Ishikawa (cell line): ENCODE measurements at regions not wholly inside any gene's neighbourhood (a gene's known extent, or its start where the extent isn't known, plus 50 kb on each side); places are given as distances from the start of the nearest gene placed in this dataset.

Experiments
- CEBPB ChIP-seq: IDR thresholded peaks from 2 replicates; pipeline ENCODE4 v1.6.1; 2012
- CREB1 ChIP-seq: IDR thresholded peaks from 2 replicates; pipeline ENCODE4 v1.6.1; 2012; ENCODE audit warnings: low read depth
- EGR1 ChIP-seq: IDR thresholded peaks from 2 replicates; pipeline ENCODE4 v1.6.1; 2012
- EP300 ChIP-seq: IDR thresholded peaks from 2 replicates; pipeline ENCODE4 v1.6.1; 2012; ENCODE audit warnings: borderline replicate concordance
- FOXM1 ChIP-seq: IDR thresholded peaks from 2 replicates; pipeline ENCODE4 v1.6.1; 2012; ENCODE audit warnings: low read depth, borderline replicate concordance
- NFIC ChIP-seq: IDR thresholded peaks from 2 replicates; pipeline ENCODE4 v1.6.1; 2012
- RAD21 ChIP-seq: IDR thresholded peaks from 2 replicates; pipeline ENCODE4 v1.6.1; 2012; ENCODE audit warnings: low read depth
- TAF1 ChIP-seq: IDR thresholded peaks from 2 replicates; pipeline ENCODE4 v1.6.1; 2012; ENCODE audit warnings: low read depth, mild to moderate bottlenecking
- TCF12 ChIP-seq: IDR thresholded peaks from 2 replicates; pipeline ENCODE4 v1.6.1; 2012; ENCODE audit warnings: low read depth
- TEAD4 ChIP-seq: IDR thresholded peaks from 2 replicates; pipeline ENCODE4 v1.6.1; 2012
- YY1 ChIP-seq: IDR thresholded peaks from 2 replicates; pipeline ENCODE4 v1.6.1; 2012; ENCODE audit warnings: low read depth
- ZBTB7A ChIP-seq: IDR thresholded peaks from 2 replicates; pipeline ENCODE4 v1.6.1; 2012; ENCODE audit warnings: low read depth
- TF ChIP-seq, protein P1 (sequence below): IDR thresholded peaks from 2 replicates; pipeline ENCODE4 v1.6.1; 2012
- TF ChIP-seq, protein P2 (sequence below): IDR thresholded peaks from 2 replicates; pipeline ENCODE4 v1.6.1; 2012
- TF ChIP-seq, protein P3 (sequence below): IDR thresholded peaks from 2 replicates; pipeline ENCODE4 v1.6.1; 2012; ENCODE audit warnings: low read depth, mild to moderate bottlenecking

DNA sequence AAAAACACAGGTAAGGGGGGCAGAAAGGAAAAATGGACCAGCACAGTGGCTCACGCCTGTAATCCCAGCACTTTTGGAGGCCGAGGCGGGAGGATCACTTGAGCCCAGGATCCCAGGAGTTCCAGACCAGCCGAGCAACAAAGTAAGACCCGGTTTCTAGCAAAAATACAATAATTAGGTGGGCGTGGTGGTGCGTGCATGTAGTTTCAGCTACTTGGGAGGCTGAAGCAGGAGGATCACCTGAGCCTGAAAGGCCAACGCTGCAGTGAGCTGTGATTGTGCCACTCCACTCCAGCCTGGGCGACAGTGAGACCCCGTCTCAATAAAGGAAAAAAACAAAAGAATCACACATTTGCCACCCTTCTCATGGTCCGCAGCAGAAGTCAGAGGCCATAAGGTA is 519.4 kb downstream of the BRD1 start:
- no peak for TF ChIP-seq RAD21
- TF ChIP-seq, protein P1, sequence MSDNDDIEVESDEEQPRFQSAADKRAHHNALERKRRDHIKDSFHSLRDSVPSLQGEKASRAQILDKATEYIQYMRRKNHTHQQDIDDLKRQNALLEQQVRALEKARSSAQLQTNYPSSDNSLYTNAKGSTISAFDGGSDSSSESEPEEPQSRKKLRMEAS = no peak
- TF ChIP-seq EGR1 = no peak
- TF ChIP-seq YY1 = no peak
- TF ChIP-seq TCF12 = no peak
- TF ChIP-seq CEBPB = no peak
- TF ChIP-seq, protein P2, sequence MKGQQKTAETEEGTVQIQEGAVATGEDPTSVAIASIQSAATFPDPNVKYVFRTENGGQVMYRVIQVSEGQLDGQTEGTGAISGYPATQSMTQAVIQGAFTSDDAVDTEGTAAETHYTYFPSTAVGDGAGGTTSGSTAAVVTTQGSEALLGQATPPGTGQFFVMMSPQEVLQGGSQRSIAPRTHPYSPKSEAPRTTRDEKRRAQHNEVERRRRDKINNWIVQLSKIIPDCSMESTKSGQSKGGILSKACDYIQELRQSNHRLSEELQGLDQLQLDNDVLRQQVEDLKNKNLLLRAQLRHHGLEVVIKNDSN = no peak
- TF ChIP-seq EP300 = no peak

DNA sequence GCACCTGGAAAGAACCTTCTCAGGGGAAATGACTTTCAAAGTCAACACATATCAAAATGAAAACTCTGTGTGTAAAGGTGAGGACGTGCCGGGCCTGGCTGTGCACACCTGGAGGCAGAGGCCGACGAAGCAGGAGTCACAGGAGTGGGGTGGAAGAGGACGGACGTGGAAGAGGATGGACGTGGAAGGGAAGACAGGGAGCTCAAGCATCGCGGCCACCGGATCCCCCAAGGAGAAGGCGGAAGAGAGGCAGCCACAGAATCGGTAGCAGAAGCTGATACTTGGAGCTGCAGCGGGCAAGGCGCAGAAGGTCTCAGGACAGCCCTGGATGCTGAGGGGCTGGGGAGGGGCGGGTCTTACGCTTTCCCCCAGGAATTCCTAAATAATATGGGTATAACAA is 519.8 kb downstream of the BRD1 start:
- TF ChIP-seq CEBPB (no peak), EGR1 (no peak), TEAD4 (no peak), TCF12 (no peak), NFIC (no peak)
- TF ChIP-seq, protein P3, sequence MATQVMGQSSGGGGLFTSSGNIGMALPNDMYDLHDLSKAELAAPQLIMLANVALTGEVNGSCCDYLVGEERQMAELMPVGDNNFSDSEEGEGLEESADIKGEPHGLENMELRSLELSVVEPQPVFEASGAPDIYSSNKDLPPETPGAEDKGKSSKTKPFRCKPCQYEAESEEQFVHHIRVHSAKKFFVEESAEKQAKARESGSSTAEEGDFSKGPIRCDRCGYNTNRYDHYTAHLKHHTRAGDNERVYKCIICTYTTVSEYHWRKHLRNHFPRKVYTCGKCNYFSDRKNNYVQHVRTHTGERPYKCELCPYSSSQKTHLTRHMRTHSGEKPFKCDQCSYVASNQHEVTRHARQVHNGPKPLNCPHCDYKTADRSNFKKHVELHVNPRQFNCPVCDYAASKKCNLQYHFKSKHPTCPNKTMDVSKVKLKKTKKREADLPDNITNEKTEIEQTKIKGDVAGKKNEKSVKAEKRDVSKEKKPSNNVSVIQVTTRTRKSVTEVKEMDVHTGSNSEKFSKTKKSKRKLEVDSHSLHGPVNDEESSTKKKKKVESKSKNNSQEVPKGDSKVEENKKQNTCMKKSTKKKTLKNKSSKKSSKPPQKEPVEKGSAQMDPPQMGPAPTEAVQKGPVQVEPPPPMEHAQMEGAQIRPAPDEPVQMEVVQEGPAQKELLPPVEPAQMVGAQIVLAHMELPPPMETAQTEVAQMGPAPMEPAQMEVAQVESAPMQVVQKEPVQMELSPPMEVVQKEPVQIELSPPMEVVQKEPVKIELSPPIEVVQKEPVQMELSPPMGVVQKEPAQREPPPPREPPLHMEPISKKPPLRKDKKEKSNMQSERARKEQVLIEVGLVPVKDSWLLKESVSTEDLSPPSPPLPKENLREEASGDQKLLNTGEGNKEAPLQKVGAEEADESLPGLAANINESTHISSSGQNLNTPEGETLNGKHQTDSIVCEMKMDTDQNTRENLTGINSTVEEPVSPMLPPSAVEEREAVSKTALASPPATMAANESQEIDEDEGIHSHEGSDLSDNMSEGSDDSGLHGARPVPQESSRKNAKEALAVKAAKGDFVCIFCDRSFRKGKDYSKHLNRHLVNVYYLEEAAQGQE = no peak
- TF ChIP-seq, protein P1 = no peak

DNA sequence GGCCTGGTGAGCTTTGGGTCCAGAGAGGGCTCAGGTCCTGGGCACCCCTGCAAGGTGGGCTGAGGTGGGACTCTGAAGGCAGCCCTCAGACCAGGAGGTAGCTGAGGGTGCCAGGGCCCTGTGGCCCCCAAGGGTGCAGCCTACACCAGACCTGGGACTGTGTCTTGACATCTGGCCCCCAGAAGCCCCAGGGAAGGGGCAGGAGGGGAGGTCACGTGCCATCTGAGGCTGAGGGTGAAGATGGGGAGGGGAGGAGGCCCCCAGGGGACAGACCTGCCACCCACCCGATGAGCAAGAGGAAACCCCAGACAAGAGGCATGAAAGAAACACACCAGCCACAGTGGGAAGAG is 520.2 kb downstream of the BRD1 start:
- TF ChIP-seq TCF12 = no peak
- TF ChIP-seq EP300 = no peak
- TF ChIP-seq, protein P1 = no peak
- no peak for TF ChIP-seq NFIC
- no peak for TF ChIP-seq TEAD4
- no peak for TF ChIP-seq CEBPB
- TF ChIP-seq, protein P2 = no peak
- TF ChIP-seq TAF1 = no peak
- TF ChIP-seq EGR1 = no peak
- TF ChIP-seq RAD21 = no peak
- no peak for TF ChIP-seq CREB1
- no peak for TF ChIP-seq YY1
- no peak for TF ChIP-seq ZBTB7A
- no peak for TF ChIP-seq FOXM1
- TF ChIP-seq, protein P3 = no peak

DNA sequence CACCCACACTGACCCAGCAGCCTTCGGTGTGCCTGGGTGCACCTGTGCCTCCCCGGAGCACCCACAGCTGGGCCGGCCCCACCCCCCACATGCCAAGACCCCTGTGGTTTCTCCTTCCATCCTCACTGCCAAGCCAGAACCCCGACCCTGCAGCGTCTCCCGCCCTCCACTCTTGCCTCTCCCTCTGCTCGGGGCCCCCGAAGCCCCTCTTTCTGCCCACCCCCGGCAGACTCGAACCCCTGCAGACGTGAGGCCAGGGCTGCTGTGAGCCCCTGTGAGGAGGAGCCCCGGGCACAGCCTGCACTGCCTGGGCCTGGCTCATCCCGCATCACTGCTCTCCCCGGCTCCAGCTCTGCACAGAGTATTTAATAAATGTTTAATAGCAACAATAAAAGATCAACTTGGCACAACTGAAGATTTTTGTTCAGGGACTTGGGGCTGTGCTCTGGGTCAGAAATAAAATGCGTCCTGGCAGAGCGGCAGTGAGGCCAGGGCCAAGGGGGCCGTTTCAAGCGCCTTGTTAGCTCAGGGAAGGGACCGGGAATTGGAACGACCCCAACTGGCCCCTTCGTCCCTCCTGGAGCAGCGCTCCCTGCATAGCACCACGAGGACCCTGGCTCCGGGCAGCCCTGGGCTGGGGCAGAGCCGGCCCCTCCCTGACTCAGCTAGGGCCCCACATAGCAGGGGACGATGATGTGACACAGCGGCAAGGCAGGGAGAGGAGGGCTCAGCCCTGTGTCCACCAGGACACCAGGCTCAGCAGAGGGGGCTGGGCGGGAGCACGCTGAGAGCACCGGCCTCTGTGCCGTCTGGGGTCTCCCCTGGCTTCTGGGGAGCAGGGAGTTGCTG is 520.8 kb downstream of the BRD1 start:
- no peak for TF ChIP-seq ZBTB7A
- no peak for TF ChIP-seq FOXM1
- TF ChIP-seq EP300 = no peak
- TF ChIP-seq CREB1 = no peak
- no peak for TF ChIP-seq RAD21
- TF ChIP-seq NFIC = no peak
- TF ChIP-seq EGR1 = no peak
- no peak for TF ChIP-seq TAF1
- no peak for TF ChIP-seq CEBPB
- TF ChIP-seq, protein P3 = no peak
- TF ChIP-seq, protein P1 = no peak
- TF ChIP-seq TCF12 = no peak
- TF ChIP-seq, protein P2 = no peak
- no peak for TF ChIP-seq TEAD4
- no peak for TF ChIP-seq YY1
